22Rv1 (cell line): ENCODE measurements at regions not wholly inside any gene's neighbourhood (a gene's known extent, or its start where the extent isn't known, plus 50 kb on each side); places are given as distances from the start of the nearest gene placed in this dataset.

Experiments
- CTCF ChIP-seq: fragments of 450-650 bp; IDR thresholded peaks from 2 replicates; pipeline ENCODE4 v1.5.1; 2017; ENCODE audit warnings: mild to moderate bottlenecking
- ZFX ChIP-seq: fragments of 450-650 bp; IDR thresholded peaks from 2 replicates; pipeline ENCODE4 v1.6.1; 2017; ENCODE audit warnings: antibody characterized with exemption, borderline replicate concordance

DNA sequence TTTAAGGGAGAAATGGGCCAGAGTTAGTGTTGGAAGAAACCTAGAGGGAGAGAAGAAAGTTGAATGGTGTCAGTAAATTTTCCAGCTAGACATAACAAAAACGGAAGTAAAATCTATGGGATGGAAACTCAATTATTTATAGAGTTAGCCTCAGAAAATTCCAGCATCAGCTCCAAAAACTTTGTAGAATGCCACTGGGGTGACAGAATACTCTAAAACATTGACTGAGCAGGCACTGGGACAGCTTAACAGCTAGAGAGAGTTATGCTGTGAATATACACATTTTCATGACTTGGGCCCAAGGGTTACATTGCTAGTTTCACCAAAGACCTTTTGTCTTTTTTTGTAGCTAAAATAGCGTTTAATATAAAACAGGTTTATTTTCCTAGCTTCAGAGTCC, 226.3 kb downstream of the PHLDA1 start:
- TF ChIP-seq CTCF (no peak), ZFX (no peak)
